ENCODE measurements at regions not wholly inside any gene's neighbourhood (a gene's known extent, or its start where the extent isn't known, plus 50 kb on each side); places are given as distances from the start of the nearest gene placed in this dataset.

DNA sequence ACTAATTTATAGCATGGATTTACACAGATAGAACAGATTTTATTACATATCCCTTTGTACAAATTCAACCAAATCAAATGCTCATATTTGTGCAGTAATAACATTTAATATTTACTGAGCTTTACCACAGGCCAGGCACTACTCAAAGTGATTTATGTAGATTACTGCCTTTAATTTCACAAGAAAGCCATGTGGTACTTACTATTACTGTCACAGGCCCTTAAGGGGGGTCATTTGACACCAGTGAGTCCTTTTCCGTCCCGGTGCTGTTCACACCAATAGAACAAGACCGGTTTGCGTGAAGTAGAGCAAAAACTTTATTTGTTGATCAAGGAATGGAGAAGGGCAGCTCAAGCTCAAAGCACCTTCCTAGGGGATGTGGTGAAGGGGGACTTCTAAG, 308.5 kb upstream of the KCNN2 start:
- TF ChIP-seq, protein P1, sequence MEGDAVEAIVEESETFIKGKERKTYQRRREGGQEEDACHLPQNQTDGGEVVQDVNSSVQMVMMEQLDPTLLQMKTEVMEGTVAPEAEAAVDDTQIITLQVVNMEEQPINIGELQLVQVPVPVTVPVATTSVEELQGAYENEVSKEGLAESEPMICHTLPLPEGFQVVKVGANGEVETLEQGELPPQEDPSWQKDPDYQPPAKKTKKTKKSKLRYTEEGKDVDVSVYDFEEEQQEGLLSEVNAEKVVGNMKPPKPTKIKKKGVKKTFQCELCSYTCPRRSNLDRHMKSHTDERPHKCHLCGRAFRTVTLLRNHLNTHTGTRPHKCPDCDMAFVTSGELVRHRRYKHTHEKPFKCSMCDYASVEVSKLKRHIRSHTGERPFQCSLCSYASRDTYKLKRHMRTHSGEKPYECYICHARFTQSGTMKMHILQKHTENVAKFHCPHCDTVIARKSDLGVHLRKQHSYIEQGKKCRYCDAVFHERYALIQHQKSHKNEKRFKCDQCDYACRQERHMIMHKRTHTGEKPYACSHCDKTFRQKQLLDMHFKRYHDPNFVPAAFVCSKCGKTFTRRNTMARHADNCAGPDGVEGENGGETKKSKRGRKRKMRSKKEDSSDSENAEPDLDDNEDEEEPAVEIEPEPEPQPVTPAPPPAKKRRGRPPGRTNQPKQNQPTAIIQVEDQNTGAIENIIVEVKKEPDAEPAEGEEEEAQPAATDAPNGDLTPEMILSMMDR (IDR thresholded peaks at IDR 0.05) = no peak
- no peak for TF ChIP-seq POLR2A (IDR thresholded peaks at IDR 0.05)
